Vagina (tissue), 2 donors: ENCODE measurements at regions not wholly inside any gene's neighbourhood (a gene's known extent, or its start where the extent isn't known, plus 50 kb on each side); places are given as distances from the start of the nearest gene placed in this dataset.

ENCODE experiments used
- POLR2A ChIP-seq, 2 donors: fragments of 450-650 bp; IDR thresholded peaks; one replicate each; pipeline ENCODE4 v1.6.1; 2017; ENCODE audit warnings: antibody characterized with exemption in 2 of 2, mild to moderate bottlenecking in 2 of 2, moderate library complexity in 2 of 2
- TF ChIP-seq, protein P1 (sequence below), 3 experiments: fragments of 450-650 bp in 2 of 3; fragments of 200-600 bp in 1 of 3; sonication (generic) in 1 of 3; IDR thresholded peaks; one replicate each; pipeline ENCODE4 v1.5.1; 2017 to 2019; ENCODE audit warnings: antibody characterized with exemption in 3 of 3, mild to moderate bottlenecking in 2 of 3, moderate library complexity in 2 of 3

DNA sequence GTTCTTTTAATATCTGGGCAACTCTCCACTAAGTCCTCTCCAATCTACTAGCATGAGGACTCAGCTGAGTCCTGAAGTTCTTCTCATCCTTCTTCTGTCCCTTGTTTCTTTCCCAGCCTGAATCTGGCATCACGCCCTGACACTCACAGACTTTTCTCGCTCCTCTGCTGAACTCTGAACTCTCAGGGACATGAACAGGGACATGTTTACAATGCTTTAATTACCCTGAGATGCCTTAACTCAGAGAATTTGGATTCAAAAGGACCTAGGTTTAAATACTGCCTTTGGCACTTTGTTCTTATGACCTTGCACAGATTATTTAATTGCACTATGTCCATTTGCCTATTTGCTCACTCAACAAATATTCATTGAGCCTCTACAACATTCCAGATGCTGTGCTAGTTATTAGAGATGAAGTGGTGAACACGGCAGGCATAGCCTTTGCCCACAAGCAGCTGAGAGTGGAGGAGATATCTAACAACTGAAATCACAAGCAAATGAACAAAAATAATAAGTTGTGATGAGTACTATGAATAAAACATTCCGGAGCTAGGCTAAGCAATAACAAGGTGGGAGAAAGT is 106.0 kb downstream of the ADRB2 start:
- TF ChIP-seq, protein P1, sequence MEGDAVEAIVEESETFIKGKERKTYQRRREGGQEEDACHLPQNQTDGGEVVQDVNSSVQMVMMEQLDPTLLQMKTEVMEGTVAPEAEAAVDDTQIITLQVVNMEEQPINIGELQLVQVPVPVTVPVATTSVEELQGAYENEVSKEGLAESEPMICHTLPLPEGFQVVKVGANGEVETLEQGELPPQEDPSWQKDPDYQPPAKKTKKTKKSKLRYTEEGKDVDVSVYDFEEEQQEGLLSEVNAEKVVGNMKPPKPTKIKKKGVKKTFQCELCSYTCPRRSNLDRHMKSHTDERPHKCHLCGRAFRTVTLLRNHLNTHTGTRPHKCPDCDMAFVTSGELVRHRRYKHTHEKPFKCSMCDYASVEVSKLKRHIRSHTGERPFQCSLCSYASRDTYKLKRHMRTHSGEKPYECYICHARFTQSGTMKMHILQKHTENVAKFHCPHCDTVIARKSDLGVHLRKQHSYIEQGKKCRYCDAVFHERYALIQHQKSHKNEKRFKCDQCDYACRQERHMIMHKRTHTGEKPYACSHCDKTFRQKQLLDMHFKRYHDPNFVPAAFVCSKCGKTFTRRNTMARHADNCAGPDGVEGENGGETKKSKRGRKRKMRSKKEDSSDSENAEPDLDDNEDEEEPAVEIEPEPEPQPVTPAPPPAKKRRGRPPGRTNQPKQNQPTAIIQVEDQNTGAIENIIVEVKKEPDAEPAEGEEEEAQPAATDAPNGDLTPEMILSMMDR (IDR thresholded peaks at IDR 0.05), result no peak
- TF ChIP-seq POLR2A (IDR thresholded peaks at IDR 0.05), result no peak
